ENCODE measurements at regions not wholly inside any gene's neighbourhood (a gene's known extent, or its start where the extent isn't known, plus 50 kb on each side); places are given as distances from the start of the nearest gene placed in this dataset.
"Not testable (repeated sequence)": the region's sequence is repeated elsewhere in the genome, so short reads cannot be mapped to it uniquely, and the experiment has no call there.

- DNase-seq (ENCODE audit: low spot score): no peak
Measured at GRCh38 chr2:167748536-167748935, 498.9 kb downstream of the STK39 start.

GRCh38 chr2:167745667-167746066 is 501.7 kb downstream of the STK39 start:
- no peak for DNase-seq (ENCODE audit: low spot score)

GRCh38 chr2:167739921-167740320 is 507.5 kb downstream of the STK39 start:
- not testable (repeated sequence) for DNase-seq (ENCODE audit: low spot score)

- no peak for DNase-seq (ENCODE audit: low spot score)
Measured at GRCh38 chr2:167733747-167734146, 513.6 kb downstream of the STK39 start.

GRCh38 chr2:167732326-167732725 is 515.1 kb downstream of the STK39 start:
- DNase-seq (ENCODE audit: low spot score): no peak

GRCh38 chr2:167729911-167730310 is 517.5 kb downstream of the STK39 start:
- DNase-seq (ENCODE audit: low spot score): no peak

GRCh38 chr2:167726788-167727187 is 520.6 kb downstream of the STK39 start:
- no peak for DNase-seq (ENCODE audit: low spot score)

- no peak for DNase-seq (ENCODE audit: low spot score)
Measured at GRCh38 chr2:167721593-167721992, 525.8 kb downstream of the STK39 start.

- no peak for DNase-seq (ENCODE audit: low spot score)
Measured at GRCh38 chr2:167719410-167719809, 528.0 kb downstream of the STK39 start.

GRCh38 chr2:167718560-167718959 is 528.8 kb downstream of the STK39 start:
- no peak for DNase-seq (ENCODE audit: low spot score)

- DNase-seq (ENCODE audit: low spot score): no peak
Measured at GRCh38 chr2:167715932-167716331, 531.5 kb downstream of the STK39 start.

- DNase-seq (ENCODE audit: low spot score): not testable (repeated sequence)
Measured at GRCh38 chr2:167715498-167715897, 531.9 kb downstream of the STK39 start.

GRCh38 chr2:167712275-167712674 is 535.1 kb downstream of the STK39 start:
- DNase-seq (ENCODE audit: low spot score): no peak

- no peak for DNase-seq (ENCODE audit: low spot score)
Measured at GRCh38 chr2:167708998-167709397, 538.4 kb downstream of the STK39 start.

GRCh38 chr2:167706800-167707199 is 540.6 kb downstream of the STK39 start:
- DNase-seq (ENCODE audit: low spot score): no peak

GRCh38 chr2:167703441-167703840 is 544.0 kb downstream of the STK39 start:
- no peak for DNase-seq (ENCODE audit: low spot score)

GRCh38 chr2:167702227-167702626 is 545.2 kb downstream of the STK39 start:
- DNase-seq (ENCODE audit: low spot score): no peak

- DNase-seq (ENCODE audit: low spot score): no peak
Measured at GRCh38 chr2:167701651-167702050, 545.7 kb downstream of the STK39 start.

- no peak for DNase-seq (ENCODE audit: low spot score)
Measured at GRCh38 chr2:167697948-167698347, 549.4 kb downstream of the STK39 start.

GRCh38 chr2:167697194-167697593 is 550.2 kb downstream of the STK39 start:
- DNase-seq (ENCODE audit: low spot score): no peak

GRCh38 chr2:167692936-167693335 is 554.5 kb downstream of the STK39 start:
- no peak for DNase-seq (ENCODE audit: low spot score)

GRCh38 chr2:167692191-167692590 is 555.2 kb downstream of the STK39 start:
- DNase-seq (ENCODE audit: low spot score): no peak

GRCh38 chr2:167689444-167689843 is 558.0 kb downstream of the STK39 start:
- peak; percentile 20 for DNase-seq (ENCODE audit: low spot score)

- DNase-seq (ENCODE audit: low spot score): no peak
Measured at GRCh38 chr2:167686691-167687090, 560.7 kb downstream of the STK39 start.

Measured in RKO (cell line).